HTR-8/SVneo (cell line): ENCODE measurements at regions not wholly inside any gene's neighbourhood (a gene's known extent, or its start where the extent isn't known, plus 50 kb on each side); places are given as distances from the start of the nearest gene placed in this dataset.
A peak's percentile ranks its signal among the peaks of the same experiment; 100 is the strongest.

ENCODE experiments used
- DNase-seq: peaks from one replicate; pipeline ENCODE4 v3.0.0; 2011; ENCODE audit warnings: low spot score, mixed read lengths; ENCODE audit not compliant: insufficient read length
- FAIRE-seq: peaks from 2 replicates; lab custom pipeline; 2011; peaks lifted over from hg19 to GRCh38; lab: Jason Lieb, UNC

- no peak for FAIRE-seq
Observed at GRCh38 chr17:14781123-14781522, 480.2 kb downstream of the HS3ST3B1 start.

DNA sequence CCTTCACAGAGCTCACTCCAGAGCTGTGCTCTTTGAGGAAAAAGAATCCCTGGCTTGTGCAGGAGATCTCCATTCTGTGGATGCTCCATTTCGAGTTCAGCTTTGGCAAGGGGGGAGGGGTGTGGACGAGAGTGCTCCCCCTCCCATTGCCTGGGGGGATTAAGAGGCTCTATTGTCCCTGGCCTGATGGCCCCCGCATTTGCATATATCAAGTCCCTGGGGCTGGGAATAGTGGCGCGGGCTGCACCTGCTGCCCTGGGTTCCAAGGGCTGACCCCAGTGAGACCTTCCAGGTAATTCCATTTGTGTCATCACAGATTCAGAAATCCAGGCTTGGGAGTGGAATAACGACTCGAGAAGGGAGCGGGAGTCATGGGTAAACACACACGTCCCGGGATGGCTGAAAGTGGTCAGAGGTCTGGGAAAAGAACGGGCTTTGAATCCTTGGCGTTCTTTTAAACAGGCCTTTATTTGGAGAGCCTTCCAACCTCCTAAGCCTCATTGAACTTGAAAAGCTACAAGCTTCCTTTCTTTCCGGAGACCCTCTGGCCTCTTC is 479.3 kb downstream of the HS3ST3B1 start:
- DNase-seq = no peak
- no peak for FAIRE-seq

More at GRCh38 chr17:14781123-14781522, 480.2 kb downstream of the HS3ST3B1 start:
- no peak for DNase-seq

GRCh38 chr17:14779241-14779640 is 478.4 kb downstream of the HS3ST3B1 start:
- DNase-seq = no peak

GRCh38 chr17:14777291-14777690 is 476.4 kb downstream of the HS3ST3B1 start:
- FAIRE-seq = peak; percentile 73
- DNase-seq = no peak

More at GRCh38 chr17:14779241-14779640, 478.4 kb downstream of the HS3ST3B1 start:
- FAIRE-seq = no peak

GRCh38 chr17:14776791-14777190 is 475.9 kb downstream of the HS3ST3B1 start:
- peak; percentile 64 for FAIRE-seq
- DNase-seq = no peak

GRCh38 chr17:14775731-14776492 is 475.0 kb downstream of the HS3ST3B1 start:
- DNase-seq (peak; percentile 64), FAIRE-seq (peak; percentile 91)

DNA sequence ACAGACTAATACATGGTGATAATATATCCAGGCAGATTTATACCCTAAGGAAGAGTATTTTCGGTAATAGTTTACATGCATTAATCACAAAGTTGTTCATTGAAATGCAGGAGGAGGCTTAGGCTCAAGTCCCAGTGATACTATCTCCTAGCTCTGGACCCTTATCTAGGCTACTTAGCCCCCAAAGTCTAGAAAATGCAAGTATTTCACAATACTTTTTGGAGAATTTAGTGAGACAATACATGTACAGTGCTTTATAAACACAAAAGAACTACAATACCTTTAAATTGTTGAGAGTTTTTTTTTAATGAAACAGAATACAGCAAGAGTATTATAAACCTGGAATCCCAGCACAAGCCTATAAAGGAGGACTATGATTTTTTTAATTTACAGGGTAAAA is 473.9 kb downstream of the HS3ST3B1 start:
- DNase-seq (no peak), FAIRE-seq (no peak)

GRCh38 chr17:14772776-14773175 is 471.9 kb downstream of the HS3ST3B1 start:
- no peak for FAIRE-seq

DNA sequence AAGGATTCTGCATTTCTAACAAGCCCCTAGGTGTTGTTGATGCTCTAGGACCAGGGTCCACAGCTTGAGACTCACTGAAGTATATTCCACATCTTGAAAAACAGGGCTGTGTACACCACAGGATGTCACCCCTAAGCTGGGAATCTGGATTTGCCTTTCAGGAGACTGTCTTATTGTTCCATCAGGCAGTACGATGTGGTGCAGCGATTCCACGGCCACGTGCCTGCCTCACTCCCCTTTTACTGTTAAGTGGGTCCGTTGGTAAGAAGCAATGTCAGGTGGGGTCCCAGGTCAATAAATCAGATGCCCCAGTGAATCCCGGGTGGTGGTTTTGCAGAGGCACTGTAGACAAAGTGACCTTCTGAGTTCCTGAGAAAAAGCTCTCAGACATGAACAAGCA is 470.7 kb downstream of the HS3ST3B1 start:
- FAIRE-seq (no peak), DNase-seq (no peak)

More at GRCh38 chr17:14772776-14773175, 471.9 kb downstream of the HS3ST3B1 start:
- no peak for DNase-seq

- DNase-seq (no peak), FAIRE-seq (no peak)
Observed at GRCh38 chr17:14768923-14769322, 468.0 kb downstream of the HS3ST3B1 start.

GRCh38 chr17:14762736-14763479 is 462.0 kb downstream of the HS3ST3B1 start:
- peak; percentile 26 for FAIRE-seq

GRCh38 chr17:14760719-14761411 is 460.0 kb downstream of the HS3ST3B1 start:
- no peak for DNase-seq
- FAIRE-seq = no peak

More at GRCh38 chr17:14762736-14763479, 462.0 kb downstream of the HS3ST3B1 start:
- no peak for DNase-seq

DNA sequence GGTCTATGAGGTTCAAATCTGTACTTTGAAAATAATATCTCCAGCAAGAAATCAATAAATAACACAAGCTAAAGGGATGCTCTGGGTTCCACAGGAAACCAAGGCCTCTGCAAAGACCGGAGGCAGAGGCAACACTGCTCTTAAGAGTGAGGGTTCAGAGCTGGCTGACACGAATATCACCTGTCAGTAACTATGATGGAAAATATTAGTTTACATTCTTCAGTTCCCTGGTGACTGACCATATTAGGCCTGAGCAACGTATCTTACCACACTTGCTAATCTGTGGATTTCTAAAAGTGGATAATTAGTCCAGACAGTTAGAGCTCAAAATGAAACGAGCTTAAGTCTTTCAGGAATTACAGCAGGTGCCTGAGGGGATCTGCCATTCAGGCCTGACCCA is 459.3 kb downstream of the HS3ST3B1 start:
- DNase-seq (no peak), FAIRE-seq (no peak)

- no peak for DNase-seq
- no peak for FAIRE-seq
Observed at GRCh38 chr17:14759325-14759724, 458.4 kb downstream of the HS3ST3B1 start.

DNA sequence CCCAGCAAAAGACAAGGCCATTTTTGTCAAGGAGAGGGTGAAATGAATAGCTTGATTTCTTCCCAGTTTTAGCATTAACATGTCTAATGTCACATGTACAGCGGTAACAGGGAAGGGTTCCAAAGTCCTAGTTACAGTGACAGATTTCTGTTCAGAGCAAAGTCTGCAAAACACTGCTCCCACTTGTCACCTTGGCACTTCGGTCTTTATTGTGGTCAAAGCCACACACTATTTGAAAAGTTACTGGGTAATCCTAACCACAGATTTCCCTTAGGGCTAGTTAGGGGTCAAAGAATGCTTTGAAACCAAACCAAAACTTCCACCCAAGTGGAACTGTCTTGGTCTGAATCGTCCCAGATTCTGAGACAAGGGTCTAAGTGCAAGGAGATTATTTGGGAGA is 455.6 kb downstream of the HS3ST3B1 start:
- DNase-seq (no peak), FAIRE-seq (peak; percentile 62)

DNA sequence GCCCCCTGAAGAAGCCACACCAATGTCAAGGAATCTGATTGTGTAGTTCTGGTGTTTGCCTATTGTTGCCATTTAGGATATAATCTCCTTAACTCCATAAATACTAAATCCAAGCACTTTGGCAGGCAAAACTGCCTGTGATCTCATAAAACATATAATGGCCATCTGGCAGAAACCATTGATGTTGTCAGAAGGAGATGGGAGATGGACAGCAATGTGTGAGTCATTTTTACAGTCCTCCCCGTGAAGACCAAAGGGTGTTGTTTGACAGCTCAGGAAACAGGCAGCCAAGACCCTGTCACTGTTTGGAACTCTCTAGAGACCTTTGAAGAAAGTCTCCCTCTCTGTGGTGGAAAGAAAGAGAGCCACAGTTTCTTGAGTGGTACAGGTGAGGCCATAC is 454.1 kb downstream of the HS3ST3B1 start:
- DNase-seq (peak; percentile 63), FAIRE-seq (no peak)

DNA sequence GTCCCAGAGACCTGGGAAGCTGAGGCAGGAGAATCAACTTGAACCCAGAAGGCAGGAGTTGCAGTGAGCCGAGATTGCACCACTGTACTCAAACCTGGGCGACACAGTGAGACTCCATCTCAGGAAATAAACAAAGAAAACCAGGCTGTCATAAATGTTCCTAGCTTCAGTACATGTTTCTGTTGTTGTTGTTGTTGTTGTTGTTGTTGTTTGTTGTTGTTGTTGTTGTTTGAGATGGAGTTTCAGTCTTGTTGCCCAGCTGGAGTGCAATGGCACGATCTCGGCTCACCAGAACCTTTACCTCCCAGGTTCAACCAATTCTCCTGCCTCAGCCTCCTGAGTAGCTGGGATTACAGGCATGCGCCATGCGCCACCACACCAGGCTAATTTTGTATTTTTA is 452.5 kb downstream of the HS3ST3B1 start:
- DNase-seq (no peak), FAIRE-seq (no peak)

- FAIRE-seq (peak; percentile 26), DNase-seq (no peak)
Observed at GRCh38 chr17:14752011-14752410, 451.1 kb downstream of the HS3ST3B1 start.

GRCh38 chr17:14750866-14751265 is 450.0 kb downstream of the HS3ST3B1 start:
- no peak for DNase-seq

DNA sequence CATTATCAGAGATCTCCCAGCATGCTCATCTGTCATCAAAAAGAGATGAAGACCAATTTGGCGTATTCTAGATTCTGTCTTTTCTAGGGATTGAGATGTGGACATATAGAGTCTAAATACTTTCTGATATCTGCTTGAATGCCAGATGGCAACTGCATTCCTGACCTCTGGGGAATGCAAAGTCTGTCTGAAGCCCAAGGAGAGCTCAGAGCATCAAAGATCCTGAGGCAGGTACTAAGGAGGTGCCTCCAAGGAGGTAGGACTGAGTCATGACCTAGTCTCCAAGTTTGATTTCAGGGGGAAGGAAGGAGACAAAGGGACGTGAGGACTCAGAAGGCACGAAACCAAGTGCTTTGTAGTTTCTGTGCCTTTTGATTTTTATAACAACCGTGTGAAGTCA is 448.4 kb downstream of the HS3ST3B1 start:
- FAIRE-seq (peak; percentile 13), DNase-seq (no peak)

More at GRCh38 chr17:14750866-14751265, 450.0 kb downstream of the HS3ST3B1 start:
- no peak for FAIRE-seq
